ENCODE measurements at regions not wholly inside any gene's neighbourhood (a gene's known extent, or its start where the extent isn't known, plus 50 kb on each side); places are given as distances from the start of the nearest gene placed in this dataset.

- no peak for TF ChIP-seq REST (IDR thresholded peaks at IDR 0.05; ENCODE audit: insufficient read depth in 1 of 2, low read depth in 2 of 2, low read length in 2 of 2)
- TF ChIP-seq FOXP2 (optimal IDR thresholded peaks at IDR 0.05; ENCODE audit: borderline replicate concordance, extremely low read depth, extremely low read length, insufficient read depth), result no peak
- no peak for TF ChIP-seq POLR2AphosphoS5 (IDR thresholded peaks at IDR 0.05; ENCODE audit: low read depth, low read length)
- no peak for TF ChIP-seq TAF1 (IDR thresholded peaks at IDR 0.05; ENCODE audit: borderline replicate concordance, insufficient read depth, low read length)
Observed at GRCh38 chr6:153539602-153540001, 408.5 kb upstream of the RGS17 start.

Data from PFSK-1 (cell line).